RWPE1 (cell line): ENCODE measurements at regions not wholly inside any gene's neighbourhood (a gene's known extent, or its start where the extent isn't known, plus 50 kb on each side); places are given as distances from the start of the nearest gene placed in this dataset.

Experiments used
- CTCF ChIA-PET: fragments of 350-600 bp; sonication (Branson Sonifier 250); formaldehyde crosslinking; extraction: SDS; loops from one replicate; lab custom pipeline; 2021; lab: Yijun Ruan, JAX
- POLR2A ChIA-PET: fragments of 400-600 bp; formaldehyde crosslinking; extraction: SDS; loops from one replicate; lab custom pipeline; 2020; ENCODE audit warnings: antibody characterized with exemption; ENCODE audit not compliant: low non-redundant PET; lab: Yijun Ruan, JAX
- DNase-seq: peaks from one replicate; pipeline ENCODE4 v3.0.0; 2012; ENCODE audit warnings: low spot score
- H3K27ac ChIP-seq: fragments of 450-650 bp; 2 replicates; pipeline ENCODE4 v1.5.1; 2017
- TF ChIP-seq, protein P1 (sequence below): fragments of 450-650 bp; conservative IDR thresholded peaks from 2 replicates; pipeline ENCODE4 v1.5.1; 2017; ENCODE audit warnings: low read depth, mild to moderate bottlenecking

DNA sequence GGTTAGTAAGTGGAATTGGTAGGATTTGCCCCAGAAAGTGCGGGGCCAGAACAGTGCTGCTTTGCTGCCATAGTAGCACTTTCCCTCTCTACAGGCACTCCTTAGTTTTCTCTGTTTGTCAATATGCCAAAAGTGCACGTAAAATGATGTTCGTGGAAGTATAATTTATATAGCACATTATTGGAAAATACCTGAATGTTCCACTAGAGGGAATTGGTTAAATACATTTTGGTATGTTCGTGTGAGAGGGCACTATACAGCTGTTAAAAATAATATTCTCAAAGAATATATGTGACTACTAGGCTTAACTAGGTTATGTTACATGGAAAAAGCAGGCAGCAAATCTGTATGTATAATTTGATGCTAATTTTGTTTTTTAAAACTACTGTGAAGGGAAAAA is 184.0 kb upstream of the GDNF start:
- no peak for DNase-seq
- CTCF ChIA-PET = interaction anchor here (0.7 kb wide), 2 partner anchors 62 to 75 kb away, joined by 3 to 4 read pairs; no protein-coding TSS in a partner anchor
- TF ChIP-seq, protein P1, sequence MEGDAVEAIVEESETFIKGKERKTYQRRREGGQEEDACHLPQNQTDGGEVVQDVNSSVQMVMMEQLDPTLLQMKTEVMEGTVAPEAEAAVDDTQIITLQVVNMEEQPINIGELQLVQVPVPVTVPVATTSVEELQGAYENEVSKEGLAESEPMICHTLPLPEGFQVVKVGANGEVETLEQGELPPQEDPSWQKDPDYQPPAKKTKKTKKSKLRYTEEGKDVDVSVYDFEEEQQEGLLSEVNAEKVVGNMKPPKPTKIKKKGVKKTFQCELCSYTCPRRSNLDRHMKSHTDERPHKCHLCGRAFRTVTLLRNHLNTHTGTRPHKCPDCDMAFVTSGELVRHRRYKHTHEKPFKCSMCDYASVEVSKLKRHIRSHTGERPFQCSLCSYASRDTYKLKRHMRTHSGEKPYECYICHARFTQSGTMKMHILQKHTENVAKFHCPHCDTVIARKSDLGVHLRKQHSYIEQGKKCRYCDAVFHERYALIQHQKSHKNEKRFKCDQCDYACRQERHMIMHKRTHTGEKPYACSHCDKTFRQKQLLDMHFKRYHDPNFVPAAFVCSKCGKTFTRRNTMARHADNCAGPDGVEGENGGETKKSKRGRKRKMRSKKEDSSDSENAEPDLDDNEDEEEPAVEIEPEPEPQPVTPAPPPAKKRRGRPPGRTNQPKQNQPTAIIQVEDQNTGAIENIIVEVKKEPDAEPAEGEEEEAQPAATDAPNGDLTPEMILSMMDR = peak; percentile 23
- POLR2A ChIA-PET = no interaction called here
- no peak overlapping the region for H3K27ac ChIP-seq

DNA sequence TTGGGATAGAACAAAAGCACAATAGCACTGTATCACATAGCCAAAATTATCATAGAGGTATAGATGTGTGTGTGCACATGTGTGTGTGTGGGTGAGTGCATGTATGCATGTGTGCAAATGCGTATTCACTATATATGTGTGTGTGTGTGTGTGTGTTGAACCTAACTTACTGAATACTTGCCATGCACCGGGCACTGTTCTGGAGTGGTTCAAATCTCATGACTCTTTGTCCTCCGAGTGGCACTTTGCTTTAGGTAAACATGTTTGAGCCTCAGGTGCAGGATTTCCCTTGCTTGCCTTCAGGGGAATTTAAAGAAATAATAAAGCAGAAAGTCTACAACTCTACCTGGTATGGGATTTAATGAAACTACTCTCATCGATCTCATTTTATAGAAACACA is 183.5 kb upstream of the GDNF start:
- TF ChIP-seq, protein P1 = no peak
- no peak for DNase-seq
- POLR2A ChIA-PET = no interaction called here
- H3K27ac ChIP-seq = no peak overlapping the region
- CTCF ChIA-PET = interaction anchor here (0.7 kb wide), 1 partner anchor 76 kb away, joined by 4 read pairs; no protein-coding TSS in a partner anchor

DNA sequence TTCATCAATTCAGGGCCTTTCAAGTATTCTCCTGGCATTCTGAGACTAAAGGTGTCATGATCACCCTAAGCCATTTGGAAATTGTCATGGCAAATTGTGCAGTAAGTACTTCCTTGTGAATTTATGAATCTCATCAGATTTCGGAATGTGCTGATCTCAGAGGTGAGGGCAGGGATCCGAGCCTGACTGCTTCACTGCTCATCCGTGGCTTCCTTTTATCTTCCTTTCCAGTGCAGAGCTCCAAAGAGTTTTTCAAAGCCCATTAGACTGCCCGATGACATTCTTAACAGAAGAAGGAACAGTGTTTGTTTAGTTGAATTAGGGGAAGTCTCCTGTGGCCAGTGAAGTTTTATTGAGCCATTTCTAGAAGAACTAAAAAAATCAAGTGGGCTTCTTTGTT is 182.8 kb upstream of the GDNF start:
- TF ChIP-seq, protein P1 = no peak
- DNase-seq = no peak
- POLR2A ChIA-PET = no interaction called here
- CTCF ChIA-PET = interaction anchor here (0.7 kb wide), 1 partner anchor 143 kb away, joined by 4 read pairs; no protein-coding TSS in a partner anchor
- H3K27ac ChIP-seq = no peak overlapping the region

DNA sequence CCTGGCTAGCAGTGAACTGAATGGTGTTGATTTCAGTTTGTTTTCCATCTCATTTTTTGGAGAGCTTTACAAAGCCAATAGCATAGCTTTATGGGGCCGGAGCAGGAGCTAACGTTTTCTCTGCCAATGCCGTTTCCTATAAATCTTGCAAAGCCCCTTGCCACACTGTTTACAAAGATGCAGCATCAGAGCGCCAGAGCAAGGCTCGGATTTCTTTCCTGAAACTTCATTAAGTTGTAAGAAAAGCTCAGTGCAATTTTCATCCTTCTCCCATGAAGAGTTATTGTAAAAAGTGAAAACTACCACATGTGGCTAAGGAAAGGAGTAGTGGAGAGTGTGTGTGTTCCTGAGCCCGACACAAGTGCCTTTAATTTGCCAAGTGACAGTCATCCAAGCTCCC is 178.2 kb upstream of the GDNF start:
- POLR2A ChIA-PET = no interaction called here
- CTCF ChIA-PET = no interaction called here
- no peak for DNase-seq
- TF ChIP-seq, protein P1 = no peak
- no peak overlapping the region for H3K27ac ChIP-seq

DNA sequence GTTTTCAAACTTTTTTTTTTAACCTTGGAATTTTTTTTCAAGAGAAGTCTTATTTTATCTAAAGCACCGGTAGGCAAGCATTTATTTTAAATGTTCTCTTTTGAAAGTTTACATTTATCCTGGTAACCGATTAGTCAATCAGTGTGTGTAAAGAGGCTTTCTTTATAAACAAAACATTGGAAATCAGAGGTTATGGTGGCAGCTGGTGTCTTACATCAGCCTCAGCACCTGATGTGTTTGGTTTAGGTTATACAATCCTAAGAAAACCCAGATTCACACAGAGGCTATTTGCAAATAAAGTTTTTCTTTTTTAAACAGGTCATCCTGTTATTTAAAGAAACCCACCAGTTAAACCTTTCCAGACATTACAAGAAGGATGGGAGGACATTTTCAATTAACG is 173.3 kb upstream of the GDNF start:
- H3K27ac ChIP-seq = no peak overlapping the region
- ChIA-PET POLR2A (no interaction called here), CTCF (interaction anchor here (0.7 kb wide), 1 partner anchor 407 kb away, joined by 5 read pairs; no protein-coding TSS in a partner anchor)
- DNase-seq = no peak
- TF ChIP-seq, protein P1 = no peak

DNA sequence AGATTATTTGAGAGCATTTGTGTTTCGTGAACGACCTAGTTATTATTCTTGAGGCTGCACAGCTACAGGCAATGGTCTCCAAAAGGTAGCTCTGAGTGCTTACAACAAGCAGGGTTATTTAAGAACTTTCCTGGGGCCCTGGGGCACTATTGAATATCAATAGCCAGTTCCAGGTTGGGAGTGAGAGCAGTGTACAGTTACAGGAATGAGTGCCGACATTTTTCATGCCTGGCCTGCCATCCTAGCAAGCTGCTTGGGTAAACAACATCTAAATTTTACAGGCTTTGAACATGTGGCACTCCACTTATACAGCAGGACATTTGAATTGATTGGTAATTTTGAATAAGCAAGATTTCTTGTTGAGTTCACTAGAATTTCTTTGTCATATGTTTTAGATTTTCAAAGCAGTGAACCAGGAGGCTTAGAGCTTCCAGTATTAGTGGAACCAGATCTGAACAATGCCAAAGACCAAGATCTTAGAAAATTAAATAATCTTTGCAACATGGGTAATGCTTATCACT is 171.9 kb upstream of the GDNF start:
- TF ChIP-seq, protein P1 = no peak

More for the DNA sequence above, 171.9 kb upstream of the GDNF start:
- ChIA-PET POLR2A (no interaction called here), CTCF (no interaction called here)
- H3K27ac ChIP-seq = no peak overlapping the region
- DNase-seq = no peak
